D721Med (cell line): ENCODE measurements at regions not wholly inside any gene's neighbourhood (a gene's known extent, or its start where the extent isn't known, plus 50 kb on each side); places are given as distances from the start of the nearest gene placed in this dataset.
"Not testable (repeated sequence)": the region's sequence is repeated elsewhere in the genome, so short reads cannot be mapped to it uniquely, and the experiment has no call there.

Experiments
- DNase-seq: peaks from one replicate; pipeline ENCODE4 v3.0.0; 2011; ENCODE audit warnings: low spot score; ENCODE audit not compliant: insufficient read length
- FAIRE-seq: peaks from 2 replicates; lab custom pipeline; 2011; peaks lifted over from hg19 to GRCh38; lab: Jason Lieb, UNC
- CTCF ChIP-seq: IDR thresholded peaks from 2 replicates; pipeline ENCODE4 v1.5.1; 2012; ENCODE audit warnings: mild to moderate bottlenecking, control low read depth; ENCODE audit not compliant: insufficient read depth; ENCODE audit errors: missing control alignments

GRCh38 chr5:166719991-166720390, 1571.5 kb upstream of the WWC1 start:
- FAIRE-seq (no peak), DNase-seq (no peak)
- no peak for TF ChIP-seq CTCF

GRCh38 chr5:166722939-166723338, 1568.5 kb upstream of the WWC1 start:
- no peak for DNase-seq
- no peak for FAIRE-seq

GRCh38 chr5:166724284-166724683, 1567.2 kb upstream of the WWC1 start:
- DNase-seq (no peak), FAIRE-seq (no peak)
- no peak for TF ChIP-seq CTCF

More at GRCh38 chr5:166722939-166723338, 1568.5 kb upstream of the WWC1 start:
- no peak for TF ChIP-seq CTCF

- no peak for FAIRE-seq
- no peak for TF ChIP-seq CTCF
- DNase-seq: no peak
Measured at GRCh38 chr5:166725593-166725992, 1565.9 kb upstream of the WWC1 start.

GRCh38 chr5:166726406-166726805, 1565.0 kb upstream of the WWC1 start:
- TF ChIP-seq CTCF: no peak
- DNase-seq: no peak
- FAIRE-seq: no peak

- FAIRE-seq, DNase-seq: not testable (repeated sequence)
Measured at GRCh38 chr5:166742951-166743350, 1548.5 kb upstream of the WWC1 start.

GRCh38 chr5:166746506-166746905, 1544.9 kb upstream of the WWC1 start:
- DNase-seq: no peak
- no peak for TF ChIP-seq CTCF
- FAIRE-seq: no peak

GRCh38 chr5:166750376-166750775, 1541.1 kb upstream of the WWC1 start:
- DNase-seq (no peak), FAIRE-seq (no peak)
- no peak for TF ChIP-seq CTCF
